HT-29 (cell line): ENCODE measurements at regions not wholly inside any gene's neighbourhood (a gene's known extent, or its start where the extent isn't known, plus 50 kb on each side); places are given as distances from the start of the nearest gene placed in this dataset.
"Not testable (repeated sequence)": the region's sequence is repeated elsewhere in the genome, so short reads cannot be mapped to it uniquely, and the experiment has no call there.

ENCODE experiments used
- DNase-seq: peaks from one replicate; pipeline ENCODE4 v3.0.0-alpha.2; 2015; ENCODE audit warnings: low spot score

GRCh38 chr15:81724536-81724935 lies 321.3 kb downstream of the MEX3B start:
- no peak for DNase-seq

- no peak for DNase-seq
These were observed 322.1 kb downstream of the MEX3B start for GRCh38 chr15:81723701-81724100.

- DNase-seq, result no peak
These were observed 322.6 kb downstream of the MEX3B start for GRCh38 chr15:81723113-81723651.

GRCh38 chr15:81716468-81716867 lies 329.4 kb downstream of the MEX3B start:
- not testable (repeated sequence) for DNase-seq

GRCh38 chr15:81710328-81710727 lies 335.5 kb downstream of the MEX3B start:
- no peak for DNase-seq

GRCh38 chr15:81706816-81707346 lies 332.9 kb upstream of the TMC3 start:
- not testable (repeated sequence) for DNase-seq

GRCh38 chr15:81705727-81706126 lies 331.7 kb upstream of the TMC3 start:
- DNase-seq, result not testable (repeated sequence)

GRCh38 chr15:81686021-81686420 lies 312.0 kb upstream of the TMC3 start:
- DNase-seq, result no peak

- no peak for DNase-seq
These were observed 311.2 kb upstream of the TMC3 start for GRCh38 chr15:81685237-81685636.

GRCh38 chr15:81680829-81681228 lies 306.8 kb upstream of the TMC3 start:
- no peak for DNase-seq

GRCh38 chr15:81666839-81667238 lies 292.8 kb upstream of the TMC3 start:
- no peak for DNase-seq

- DNase-seq, result no peak
These were observed 287.0 kb upstream of the TMC3 start for GRCh38 chr15:81660976-81661375.

- no peak for DNase-seq
These were observed 279.2 kb upstream of the TMC3 start for GRCh38 chr15:81653259-81653658.

- no peak for DNase-seq
These were observed 271.5 kb upstream of the TMC3 start for GRCh38 chr15:81645470-81645869.

- DNase-seq, result no peak
These were observed 269.8 kb upstream of the TMC3 start for GRCh38 chr15:81643771-81644170.

- DNase-seq, result no peak
These were observed 268.5 kb upstream of the TMC3 start for GRCh38 chr15:81642451-81642990.

- DNase-seq, result not testable (repeated sequence)
These were observed 262.1 kb upstream of the TMC3 start for GRCh38 chr15:81636064-81636463.

- no peak for DNase-seq
These were observed 259.9 kb upstream of the TMC3 start for GRCh38 chr15:81633889-81634288.

GRCh38 chr15:81625896-81626295 lies 251.9 kb upstream of the TMC3 start:
- DNase-seq, result no peak

- no peak for DNase-seq
These were observed 245.0 kb upstream of the TMC3 start for GRCh38 chr15:81619002-81619401.

GRCh38 chr15:81612631-81613030 lies 238.6 kb upstream of the TMC3 start:
- DNase-seq, result no peak

- DNase-seq, result no peak
These were observed 237.7 kb upstream of the TMC3 start for GRCh38 chr15:81611679-81612078.

GRCh38 chr15:81608309-81608829 lies 234.4 kb upstream of the TMC3 start:
- no peak for DNase-seq
